ENCODE measurements at regions not wholly inside any gene's neighbourhood (a gene's known extent, or its start where the extent isn't known, plus 50 kb on each side); places are given as distances from the start of the nearest gene placed in this dataset.

DNA sequence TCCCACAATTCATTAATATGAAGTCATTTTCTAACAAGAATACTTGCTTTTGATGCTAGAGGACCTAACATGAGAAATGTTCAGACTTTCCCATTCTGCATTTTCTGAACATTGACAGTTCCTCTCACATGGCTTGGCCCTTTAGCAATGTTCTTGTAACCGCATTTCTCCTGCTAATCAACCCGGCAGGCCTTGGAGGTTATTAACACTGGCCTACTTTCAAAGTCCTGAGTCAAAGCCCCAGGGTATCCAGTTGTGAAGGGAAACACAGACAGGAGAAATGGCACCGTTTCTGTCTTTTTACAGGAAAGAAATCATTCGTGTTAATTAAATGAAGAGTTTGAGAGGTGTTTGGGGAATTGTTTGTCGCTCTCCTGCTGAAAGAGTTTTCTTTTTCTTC is 446.5 kb upstream of the MIS18BP1 start:
- TF ChIP-seq CTCF (IDR thresholded peaks at IDR 0.05) = no peak
- TF ChIP-seq POLR2A (IDR thresholded peaks at IDR 0.05) = no peak

Data from thyroid gland (tissue), 4 donors.